ENCODE measurements at regions not wholly inside any gene's neighbourhood (a gene's known extent, or its start where the extent isn't known, plus 50 kb on each side); places are given as distances from the start of the nearest gene placed in this dataset.

DNA sequence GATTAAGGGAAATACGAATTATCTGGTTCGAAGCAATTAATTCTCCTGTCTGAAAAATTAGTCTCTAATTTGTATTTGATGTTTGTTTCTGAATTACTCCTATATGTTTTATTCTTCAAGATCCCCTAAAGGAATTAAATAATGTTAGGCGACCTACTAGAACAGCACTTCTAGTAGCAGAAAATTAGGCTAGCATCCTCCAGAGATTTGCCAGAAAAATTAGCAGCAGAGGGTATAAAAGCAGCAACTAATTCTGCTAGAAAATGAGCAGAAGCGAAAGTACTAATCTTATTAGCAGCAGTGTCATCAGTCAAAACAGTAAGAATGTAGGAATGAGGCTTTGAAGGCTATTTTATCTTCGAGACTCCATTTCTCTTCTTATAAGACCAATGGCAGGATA is 114.3 kb upstream of the PJA2 start:
- Histone ChIP-seq H3K9me3 (ENCODE audit: control insufficient read depth in 1 of 2, insufficient read depth in 1 of 2, low read length in 2 of 2) (no peaks in the 10 kb centered on the region), H3K27me3 (ENCODE audit: control insufficient read depth in 1 of 2, insufficient read depth in 2 of 2, low read length in 2 of 2) (no peaks in the 10 kb centered on the region), H3K27ac (ENCODE audit: low read depth in 1 of 2, low read length in 2 of 2) (no peak overlapping the region), H3K4me1 (ENCODE audit: insufficient read depth, low read length) (no peaks in the 10 kb centered on the region), H3K36me3 (ENCODE audit: insufficient read depth, low read length) (no peaks in the 10 kb centered on the region), H3K4me3 (ENCODE audit: low read length) (no peak overlapping the region)
- DNase-seq (no peak), ATAC-seq (ENCODE audit: poor library complexity) (no peak)
- TF ChIP-seq, protein P1, sequence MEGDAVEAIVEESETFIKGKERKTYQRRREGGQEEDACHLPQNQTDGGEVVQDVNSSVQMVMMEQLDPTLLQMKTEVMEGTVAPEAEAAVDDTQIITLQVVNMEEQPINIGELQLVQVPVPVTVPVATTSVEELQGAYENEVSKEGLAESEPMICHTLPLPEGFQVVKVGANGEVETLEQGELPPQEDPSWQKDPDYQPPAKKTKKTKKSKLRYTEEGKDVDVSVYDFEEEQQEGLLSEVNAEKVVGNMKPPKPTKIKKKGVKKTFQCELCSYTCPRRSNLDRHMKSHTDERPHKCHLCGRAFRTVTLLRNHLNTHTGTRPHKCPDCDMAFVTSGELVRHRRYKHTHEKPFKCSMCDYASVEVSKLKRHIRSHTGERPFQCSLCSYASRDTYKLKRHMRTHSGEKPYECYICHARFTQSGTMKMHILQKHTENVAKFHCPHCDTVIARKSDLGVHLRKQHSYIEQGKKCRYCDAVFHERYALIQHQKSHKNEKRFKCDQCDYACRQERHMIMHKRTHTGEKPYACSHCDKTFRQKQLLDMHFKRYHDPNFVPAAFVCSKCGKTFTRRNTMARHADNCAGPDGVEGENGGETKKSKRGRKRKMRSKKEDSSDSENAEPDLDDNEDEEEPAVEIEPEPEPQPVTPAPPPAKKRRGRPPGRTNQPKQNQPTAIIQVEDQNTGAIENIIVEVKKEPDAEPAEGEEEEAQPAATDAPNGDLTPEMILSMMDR (IDR thresholded peaks at IDR 0.05), result no peak
- Mint-ChIP-seq H3K36me3 (ENCODE audit: low read depth) (no peaks in the 10 kb centered on the region), H3K4me1 (ENCODE audit: low read depth) (no peaks in the 10 kb centered on the region), H3K27me3 (no peaks in the 10 kb centered on the region), H3K27ac (no peak overlapping the region), H3K9me3 (no peaks in the 10 kb centered on the region), H3K4me3 (no peak overlapping the region)
- intact Hi-C loops (cut with DNase I, micrococcal nuclease), result no loop called here
- CTCF ChIA-PET, result no interaction called here
- POLR2A ChIA-PET, result no interaction called here

DNA sequence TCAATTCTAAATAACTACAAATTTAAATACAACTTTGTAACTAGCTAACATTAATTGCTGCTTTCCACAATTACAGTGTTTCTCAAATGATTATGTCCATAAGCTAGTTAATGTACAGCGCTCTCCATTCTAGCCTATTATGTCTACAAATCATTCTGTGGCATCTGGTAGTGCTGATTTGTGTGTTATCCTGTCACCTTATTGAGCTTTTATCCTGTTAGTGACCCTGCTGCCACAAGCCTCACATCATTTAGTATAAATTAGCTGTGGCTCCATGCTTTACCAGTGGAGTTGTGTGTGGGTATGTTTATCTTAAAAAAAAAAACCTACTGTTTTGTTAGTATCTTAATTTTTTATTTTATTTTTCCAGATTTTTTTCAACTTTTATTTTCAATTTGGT is 112.6 kb upstream of the PJA2 start:
- H3K9me3 ChIP-seq (ENCODE audit: control insufficient read depth in 1 of 2, insufficient read depth in 1 of 2, low read length in 2 of 2), result no peaks in the 10 kb centered on the region
- Mint-ChIP-seq H3K4me1 (ENCODE audit: low read depth) (no peaks in the 10 kb centered on the region), H3K27ac (no peak overlapping the region), H3K9me3 (no peaks in the 10 kb centered on the region), H3K27me3 (no peaks in the 10 kb centered on the region), H3K4me3 (no peak overlapping the region), H3K36me3 (ENCODE audit: low read depth) (no peaks in the 10 kb centered on the region)
- no peak overlapping the region for H3K4me3 ChIP-seq (ENCODE audit: low read length)
- H3K4me1 ChIP-seq (ENCODE audit: insufficient read depth, low read length), result no peaks in the 10 kb centered on the region
- no peaks in the 10 kb centered on the region for H3K27me3 ChIP-seq (ENCODE audit: control insufficient read depth in 1 of 2, insufficient read depth in 2 of 2, low read length in 2 of 2)
- H3K36me3 ChIP-seq (ENCODE audit: insufficient read depth, low read length), result no peaks in the 10 kb centered on the region
- no peak overlapping the region for H3K27ac ChIP-seq (ENCODE audit: low read depth in 1 of 2, low read length in 2 of 2)
- ChIA-PET POLR2A (no interaction called here), CTCF (no interaction called here)
- DNase-seq (no peak), ATAC-seq (ENCODE audit: poor library complexity) (no peak)
- intact Hi-C loops (cut with DNase I, micrococcal nuclease), result no loop called here
- TF ChIP-seq, protein P1 (IDR thresholded peaks at IDR 0.05), result no peak

DNA sequence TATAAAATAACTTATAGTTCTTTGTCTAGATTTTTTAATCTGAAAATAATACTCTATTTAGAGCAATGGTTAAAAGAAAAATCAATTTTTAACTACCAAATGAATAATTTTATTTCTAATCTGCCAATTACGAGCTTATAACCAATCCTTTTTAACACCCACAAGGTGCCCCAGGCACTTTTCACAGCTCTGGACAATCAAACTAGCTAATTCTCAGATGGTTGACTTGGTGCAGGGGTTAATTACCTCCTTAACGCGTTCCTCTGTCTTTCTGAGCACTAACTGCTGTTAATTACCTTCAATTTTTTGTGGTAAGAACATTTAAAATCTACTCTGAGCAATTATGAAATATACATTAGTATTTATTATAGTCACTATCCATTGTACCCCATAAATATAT is 109.6 kb upstream of the PJA2 start:
- POLR2A ChIA-PET, result no interaction called here

More for the DNA sequence above, 109.6 kb upstream of the PJA2 start:
- intact Hi-C loops (cut with DNase I, micrococcal nuclease), result no loop called here
- Histone ChIP-seq H3K9me3 (ENCODE audit: control insufficient read depth in 1 of 2, insufficient read depth in 1 of 2, low read length in 2 of 2) (no peaks in the 10 kb centered on the region), H3K4me1 (ENCODE audit: insufficient read depth, low read length) (no peaks in the 10 kb centered on the region), H3K27me3 (ENCODE audit: control insufficient read depth in 1 of 2, insufficient read depth in 2 of 2, low read length in 2 of 2) (no peaks in the 10 kb centered on the region), H3K4me3 (ENCODE audit: low read length) (no peak overlapping the region), H3K27ac (ENCODE audit: low read depth in 1 of 2, low read length in 2 of 2) (no peak overlapping the region), H3K36me3 (ENCODE audit: insufficient read depth, low read length) (no peaks in the 10 kb centered on the region)
- Mint-ChIP-seq H3K4me3 (no peak overlapping the region), H3K27ac (no peak overlapping the region), H3K9me3 (no peaks in the 10 kb centered on the region), H3K27me3 (no peaks in the 10 kb centered on the region), H3K4me1 (ENCODE audit: low read depth) (no peaks in the 10 kb centered on the region), H3K36me3 (ENCODE audit: low read depth) (no peaks in the 10 kb centered on the region)
- TF ChIP-seq, protein P1 (IDR thresholded peaks at IDR 0.05), result no peak
- CTCF ChIA-PET, result no interaction called here
- no peak for DNase-seq
- no peak for ATAC-seq (ENCODE audit: poor library complexity)
